Right lobe of liver (tissue), 6 donors: ENCODE measurements at regions not wholly inside any gene's neighbourhood (a gene's known extent, or its start where the extent isn't known, plus 50 kb on each side); places are given as distances from the start of the nearest gene placed in this dataset.

Experiments used
- ATAC-seq, 4 donors: fragments of 200-7000 bp; cut with Tn5 transposase; one replicate each; pipeline ENCODE4 v1.9.1; 2020; ENCODE audit warnings: mild to moderate bottlenecking in 4 of 4, moderate library complexity in 4 of 4
- DNase-seq, 3 donors: peaks; one replicate each; pipeline ENCODE4 v3.0.0-alpha.2; 2020
- H3K27ac ChIP-seq, 3 donors: fragments of 200-600 bp; one replicate each; pipeline ENCODE4 v1.8.0; 2022
- H3K27me3 ChIP-seq, 2 donors: fragments of 200-600 bp; one replicate each; pipeline ENCODE4 v1.8.0; 2022
- H3K36me3 ChIP-seq, 4 donors: fragments of 200-600 bp; sonication (generic) in 1 of 4; one replicate each; pipeline versions ENCODE4 v1.5.1 to v1.8.0; 2017 to 2022; ENCODE audit warnings: control low read depth in 1 of 4
- H3K4me1 ChIP-seq, 4 donors: fragments of 200-600 bp; sonication (generic) in 1 of 4; one replicate each; pipeline versions ENCODE4 v1.5.1 to v1.8.0; 2017 to 2022; ENCODE audit warnings: control low read depth in 1 of 4
- H3K4me3 ChIP-seq, 3 donors: fragments of 200-600 bp; one replicate each; pipeline ENCODE4 v1.8.0; 2022
- H3K9me3 ChIP-seq, 4 donors: fragments of 200-600 bp; sonication (generic) in 1 of 4; one replicate each; pipeline versions ENCODE4 v1.5.1 to v1.8.0; 2017 to 2022; ENCODE audit warnings: control low read depth in 1 of 4
- POLR2A ChIP-seq: fragments of 450-650 bp; IDR thresholded peaks from one replicate; pipeline ENCODE4 v1.6.1; 2017; ENCODE audit warnings: antibody characterized with exemption, mild to moderate bottlenecking
- WGBS: methylation state at CpG from one replicate; pipeline ENCODE4 v1.1.6; 2018; ENCODE audit warnings: low coverage, low lambda C conversion rate; ENCODE audit not compliant: insufficient coverage; ENCODE audit errors: missing lambda C conversion rate; 5-methylcytosine and 5-hydroxymethylcytosine counted together
- intact Hi-C, 2 donors: fragments of 100-400 bp; cut with DNase I; formaldehyde crosslinking; loops; one replicate each; pipeline versions ENCODE4 v1.11.2 to v1.14.1; 2022
- TF ChIP-seq, protein P1 (sequence below), 4 donors: fragments of 200-600 bp in 3 of 4; fragments of 450-650 bp in 1 of 4; IDR thresholded peaks; one replicate each; pipeline versions ENCODE4 v1.5.1 to v1.8.0; 2016 to 2022; ENCODE audit warnings: antibody characterized with exemption in 4 of 4, mild to moderate bottlenecking in 2 of 4
- donor health status: DM: no; HTN: yes; CAD: no.
- donor health status: DM: no; HTN: no; CAD: no.
- donor health status: DM: no; HTN: no; CAD: no.
- donor health status: DM: no; HTN: yes; CAD: no.
- donor health status: DM: no; HTN: yes; CAD: no.

DNA sequence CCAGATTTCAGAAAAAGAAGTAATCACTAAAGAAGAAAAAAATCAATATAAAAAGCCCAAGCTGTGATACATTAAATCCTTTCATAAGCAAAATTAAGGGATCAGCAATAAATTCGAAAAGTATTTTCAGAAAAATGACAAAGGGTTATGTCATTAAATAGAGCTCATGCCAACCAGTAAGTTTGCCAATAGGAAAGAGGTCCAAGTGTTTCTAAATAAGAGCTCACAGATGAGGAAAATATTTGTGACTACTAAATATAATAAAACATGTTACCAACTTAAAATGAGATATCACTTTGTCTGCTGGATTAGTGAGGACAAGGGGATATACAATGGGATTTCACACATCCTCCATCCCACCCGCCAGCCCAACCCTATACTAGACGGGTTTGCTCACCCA lies 140.3 kb upstream of the EYA4 start:
- ATAC-seq (no peak), DNase-seq (no peak)
- TF ChIP-seq, protein P1, sequence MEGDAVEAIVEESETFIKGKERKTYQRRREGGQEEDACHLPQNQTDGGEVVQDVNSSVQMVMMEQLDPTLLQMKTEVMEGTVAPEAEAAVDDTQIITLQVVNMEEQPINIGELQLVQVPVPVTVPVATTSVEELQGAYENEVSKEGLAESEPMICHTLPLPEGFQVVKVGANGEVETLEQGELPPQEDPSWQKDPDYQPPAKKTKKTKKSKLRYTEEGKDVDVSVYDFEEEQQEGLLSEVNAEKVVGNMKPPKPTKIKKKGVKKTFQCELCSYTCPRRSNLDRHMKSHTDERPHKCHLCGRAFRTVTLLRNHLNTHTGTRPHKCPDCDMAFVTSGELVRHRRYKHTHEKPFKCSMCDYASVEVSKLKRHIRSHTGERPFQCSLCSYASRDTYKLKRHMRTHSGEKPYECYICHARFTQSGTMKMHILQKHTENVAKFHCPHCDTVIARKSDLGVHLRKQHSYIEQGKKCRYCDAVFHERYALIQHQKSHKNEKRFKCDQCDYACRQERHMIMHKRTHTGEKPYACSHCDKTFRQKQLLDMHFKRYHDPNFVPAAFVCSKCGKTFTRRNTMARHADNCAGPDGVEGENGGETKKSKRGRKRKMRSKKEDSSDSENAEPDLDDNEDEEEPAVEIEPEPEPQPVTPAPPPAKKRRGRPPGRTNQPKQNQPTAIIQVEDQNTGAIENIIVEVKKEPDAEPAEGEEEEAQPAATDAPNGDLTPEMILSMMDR (IDR thresholded peaks at IDR 0.05): no peak
- no peak for TF ChIP-seq POLR2A
- Histone ChIP-seq H3K27me3 (no peaks in the 10 kb centered on the region), H3K36me3 (no peaks in the 10 kb centered on the region), H3K27ac (no peak overlapping the region), H3K4me1 (no peaks in the 10 kb centered on the region), H3K4me3 (no peak overlapping the region), H3K9me3 (no peaks in the 10 kb centered on the region)
- WGBS: 58% methylated on average over 3 of the region's 3 CpGs
- intact Hi-C loops: no loop called here

DNA sequence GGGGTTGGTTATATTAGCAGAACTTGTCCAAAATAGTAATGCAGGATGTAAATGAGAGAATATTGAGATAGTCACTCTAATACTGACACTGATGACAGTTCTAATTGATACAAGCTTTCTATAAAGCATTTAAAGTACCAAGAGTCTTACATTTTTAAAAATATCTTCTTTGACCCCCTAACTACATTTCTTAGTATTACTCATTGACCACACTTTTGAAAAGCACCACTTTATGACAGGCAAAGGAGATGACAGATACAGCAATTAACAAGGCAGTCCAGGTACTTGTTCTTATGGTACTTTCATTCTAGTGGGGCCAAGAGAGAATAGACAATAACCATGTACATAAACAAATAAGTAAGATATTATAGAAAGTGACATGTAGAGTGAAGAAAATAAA lies 139.4 kb upstream of the EYA4 start:
- no peak for DNase-seq
- intact Hi-C loops: no loop called here
- TF ChIP-seq POLR2A: no peak
- TF ChIP-seq, protein P1 (IDR thresholded peaks at IDR 0.05): no peak
- Histone ChIP-seq H3K4me3 (no peak overlapping the region), H3K36me3 (no peaks in the 10 kb centered on the region), H3K4me1 (no peaks in the 10 kb centered on the region), H3K9me3 (no peaks in the 10 kb centered on the region), H3K27me3 (no peaks in the 10 kb centered on the region), H3K27ac (no peak overlapping the region)
- no peak for ATAC-seq

DNA sequence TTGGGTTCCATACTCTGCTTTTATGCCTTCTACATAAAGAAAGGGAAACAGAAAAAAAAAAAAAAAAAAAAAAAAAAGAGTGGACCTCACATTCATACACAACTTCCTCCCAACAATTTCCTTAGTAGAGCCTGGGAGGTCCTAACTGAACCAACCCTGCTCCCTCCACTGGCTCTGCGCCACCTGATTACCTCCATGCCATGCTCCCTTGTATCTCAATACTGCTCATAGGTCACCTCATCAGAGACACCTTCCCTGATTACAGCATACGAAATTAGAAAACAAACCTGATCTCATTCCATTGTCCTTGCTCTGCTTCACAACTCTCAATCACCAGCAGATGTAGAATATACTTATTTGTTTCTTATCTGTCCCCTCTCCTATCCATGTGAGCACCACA lies 134.2 kb upstream of the EYA4 start:
- no peak overlapping the region for H3K4me3 ChIP-seq
- ATAC-seq (no peak), DNase-seq (no peak)
- H3K36me3 ChIP-seq: no peaks in the 10 kb centered on the region
- no peak overlapping the region for H3K27ac ChIP-seq
- no peaks in the 10 kb centered on the region for H3K4me1 ChIP-seq
- H3K27me3 ChIP-seq: no peaks in the 10 kb centered on the region
- intact Hi-C loops: no loop called here
- WGBS: 44% methylated on average over 2 of the region's 2 CpGs
- TF ChIP-seq POLR2A: no peak
- TF ChIP-seq, protein P1 (IDR thresholded peaks at IDR 0.05): no peak
- H3K9me3 ChIP-seq: no peaks in the 10 kb centered on the region

DNA sequence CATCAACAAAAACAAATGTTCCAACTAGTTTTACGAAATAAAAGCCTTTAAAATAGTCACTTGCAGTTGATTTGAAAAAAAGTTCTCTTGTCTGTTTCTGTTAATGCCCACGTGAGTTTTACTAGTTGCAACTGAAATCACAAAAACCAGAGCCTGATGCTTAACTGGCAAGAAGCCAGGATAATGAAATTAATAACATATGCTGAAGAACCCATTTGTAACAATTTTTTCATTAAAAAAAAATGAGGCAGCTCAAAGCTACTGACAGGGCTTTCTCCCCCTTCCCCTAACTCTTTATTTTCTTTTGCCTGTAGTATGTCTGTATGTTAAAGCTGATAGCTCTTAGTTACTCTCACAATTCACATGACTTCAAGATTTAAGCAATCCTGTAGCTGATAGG lies 132.7 kb upstream of the EYA4 start:
- DNase-seq (no peak), ATAC-seq (no peak)
- Histone ChIP-seq H3K9me3 (no peaks in the 10 kb centered on the region), H3K4me3 (no peak overlapping the region), H3K4me1 (no peaks in the 10 kb centered on the region), H3K36me3 (no peaks in the 10 kb centered on the region), H3K27me3 (no peaks in the 10 kb centered on the region), H3K27ac (no peak overlapping the region)
- intact Hi-C loops: no loop called here
- TF ChIP-seq, protein P1 (IDR thresholded peaks at IDR 0.05): no peak
- no peak for TF ChIP-seq POLR2A
- WGBS: 43% methylated on average over 2 of the region's 2 CpGs

DNA sequence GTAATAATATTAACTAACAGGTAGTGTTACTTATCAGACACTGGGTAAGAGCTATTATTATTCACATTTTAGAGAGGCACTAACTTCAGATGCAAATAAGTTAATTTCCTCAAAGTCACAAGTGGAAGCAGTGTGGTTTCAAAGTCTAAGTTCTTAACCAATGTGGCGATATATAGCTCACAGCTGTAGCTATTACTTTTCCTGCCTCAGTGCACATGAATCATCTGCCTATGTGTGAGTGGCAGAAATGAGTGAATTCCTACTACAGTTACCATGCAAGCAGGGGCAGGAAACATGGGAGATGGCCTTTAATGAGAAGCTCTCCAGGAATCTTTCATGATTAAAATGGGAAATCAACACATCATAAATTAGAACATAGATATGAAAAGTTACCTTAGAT lies 126.2 kb upstream of the EYA4 start:
- Histone ChIP-seq H3K4me1 (no peaks in the 10 kb centered on the region), H3K9me3 (no peaks in the 10 kb centered on the region), H3K27ac (no peak overlapping the region), H3K27me3 (no peaks in the 10 kb centered on the region), H3K4me3 (no peak overlapping the region), H3K36me3 (no peaks in the 10 kb centered on the region)
- no peak for TF ChIP-seq POLR2A
- TF ChIP-seq, protein P1 (IDR thresholded peaks at IDR 0.05): no peak
- no peak for ATAC-seq
- no peak for DNase-seq
- no CpG with 5 or more reads among the region's 1 CpG for WGBS
- intact Hi-C loops: no loop called here
